Neuronal stem cell (in vitro differentiated cells): ENCODE measurements at regions not wholly inside any gene's neighbourhood (a gene's known extent, or its start where the extent isn't known, plus 50 kb on each side); places are given as distances from the start of the nearest gene placed in this dataset.

Source experiments
- DNase-seq: peaks from one replicate; pipeline ENCODE4 v3.0.0-alpha.2; 2013; ENCODE audit warnings: low spot score
- H2AFZ ChIP-seq: one replicate; pipeline ENCODE4 v1.6.1; 2013; ENCODE audit warnings: mild to moderate bottlenecking, low read length, inconsistent platforms
- H2AK5ac ChIP-seq: 2 replicates; pipeline ENCODE4 v1.6.1; 2013; ENCODE audit warnings: low read depth, mild to moderate bottlenecking, inconsistent platforms, low read length, moderate library complexity, mixed read lengths
- H2BK120ac ChIP-seq: 2 replicates; pipeline ENCODE4 v1.6.1; 2013; ENCODE audit warnings: low read depth, mild to moderate bottlenecking, inconsistent platforms, low read length, moderate library complexity, mixed read lengths
- H2BK12ac ChIP-seq: one replicate; pipeline ENCODE4 v1.6.1; 2013; ENCODE audit warnings: low read length, inconsistent platforms
- H2BK15ac ChIP-seq: 2 replicates; pipeline ENCODE4 v1.6.1; 2013; ENCODE audit warnings: mild to moderate bottlenecking, low read length, inconsistent platforms, mixed read lengths
- H2BK5ac ChIP-seq: one replicate; pipeline ENCODE4 v1.6.1; 2013; ENCODE audit warnings: inconsistent platforms, mild to moderate bottlenecking, low read length, moderate library complexity
- H3K14ac ChIP-seq: one replicate; pipeline ENCODE4 v1.6.1; 2013; ENCODE audit warnings: low read length, inconsistent platforms
- H3K18ac ChIP-seq: 2 replicates; pipeline ENCODE4 v1.6.1; 2013; ENCODE audit warnings: low read length, inconsistent platforms
- H3K23ac ChIP-seq: 2 replicates; pipeline ENCODE4 v1.6.1; 2013; ENCODE audit warnings: low read depth, mild to moderate bottlenecking, mixed read lengths, low read length, inconsistent platforms; ENCODE audit not compliant: poor library complexity
- H3K27ac ChIP-seq: replicated peaks from 3 replicates; pipeline ENCODE4 v1.5.1; 2013; ENCODE audit warnings: low read length, inconsistent platforms
- H3K27me3 ChIP-seq, 3 experiments: 2 replicates each; pipeline ENCODE4 v1.6.1; 2013; ENCODE audit warnings: low read length in 3 of 3, mild to moderate bottlenecking in 2 of 3, inconsistent platforms in 1 of 3, low read depth in 1 of 3, mixed read lengths in 1 of 3, moderate library complexity in 1 of 3; ENCODE audit not compliant: control insufficient read depth in 3 of 3, insufficient read depth in 3 of 3
- H3K36me3 ChIP-seq, 2 donors: replicated peaks in 1 of 2; 2 replicates each; pipeline ENCODE4 v1.6.1; 2013; ENCODE audit warnings: low read length in 2 of 2; ENCODE audit not compliant: control insufficient read depth in 2 of 2, insufficient read depth in 2 of 2
- H3K4ac ChIP-seq: 2 replicates; pipeline ENCODE4 v1.6.1; 2013; ENCODE audit warnings: inconsistent platforms, mild to moderate bottlenecking, low read length, moderate library complexity
- H3K4me1 ChIP-seq, 2 donors: 1 replicate in 1 of 2; 2 replicates in 1 of 2; pipeline ENCODE4 v1.6.1; 2013; ENCODE audit warnings: low read length in 2 of 2, low read depth in 1 of 2; ENCODE audit not compliant: control insufficient read depth in 2 of 2, insufficient read depth in 1 of 2
- H3K4me2 ChIP-seq: one replicate; pipeline ENCODE4 v1.6.1; 2013; ENCODE audit warnings: mild to moderate bottlenecking, low read length, inconsistent platforms; ENCODE audit not compliant: insufficient read depth, poor library complexity, severe bottlenecking
- H3K4me3 ChIP-seq, 2 donors: 2 replicates each; pipeline ENCODE4 v1.5.1; 2013; ENCODE audit warnings: low read length in 2 of 2, mild to moderate bottlenecking in 2 of 2, inconsistent platforms in 1 of 2, moderate library complexity in 1 of 2
- H3K79me1 ChIP-seq: one replicate; pipeline ENCODE4 v1.6.1; 2013; ENCODE audit warnings: low read depth, mild to moderate bottlenecking, inconsistent platforms, low read length, moderate library complexity
- H3K9ac ChIP-seq: one replicate; pipeline ENCODE4 v1.6.1; 2013; ENCODE audit warnings: mild to moderate bottlenecking, low read depth, low read length, inconsistent platforms; ENCODE audit not compliant: poor library complexity
- H3K9me3 ChIP-seq, 2 donors: replicated peaks in 1 of 2; 2 replicates each; pipeline versions ENCODE3 to v1.6.1; 2013; ENCODE audit warnings: low read length in 2 of 2, mild to moderate bottlenecking in 2 of 2, inconsistent platforms in 1 of 2, low read depth in 1 of 2, mixed read lengths in 1 of 2, moderate library complexity in 1 of 2; ENCODE audit not compliant: control insufficient read depth in 2 of 2, insufficient read depth in 1 of 2
- H4K8ac ChIP-seq: one replicate; pipeline ENCODE4 v1.6.1; 2013; ENCODE audit warnings: low read depth, mild to moderate bottlenecking, inconsistent platforms, low read length, moderate library complexity
- H4K91ac ChIP-seq: one replicate; pipeline ENCODE4 v1.6.1; 2013; ENCODE audit warnings: low read length, low read depth, mild to moderate bottlenecking, inconsistent platforms; ENCODE audit not compliant: poor library complexity
- WGBS, 2 donors: extraction: QIAGEN DNeasy Blood & Tissue Kit; methylation state at CpG; one replicate each; pipeline ENCODE4 v1.1.7; 2013; ENCODE audit warnings: missing lambda C conversion rate in 2 of 2, mixed read lengths in 1 of 2; ENCODE audit not compliant: insufficient read length in 2 of 2, insufficient replicate concordance in 1 of 2; ENCODE audit errors: extremely low coverage in 2 of 2; 5-methylcytosine and 5-hydroxymethylcytosine counted together

DNA sequence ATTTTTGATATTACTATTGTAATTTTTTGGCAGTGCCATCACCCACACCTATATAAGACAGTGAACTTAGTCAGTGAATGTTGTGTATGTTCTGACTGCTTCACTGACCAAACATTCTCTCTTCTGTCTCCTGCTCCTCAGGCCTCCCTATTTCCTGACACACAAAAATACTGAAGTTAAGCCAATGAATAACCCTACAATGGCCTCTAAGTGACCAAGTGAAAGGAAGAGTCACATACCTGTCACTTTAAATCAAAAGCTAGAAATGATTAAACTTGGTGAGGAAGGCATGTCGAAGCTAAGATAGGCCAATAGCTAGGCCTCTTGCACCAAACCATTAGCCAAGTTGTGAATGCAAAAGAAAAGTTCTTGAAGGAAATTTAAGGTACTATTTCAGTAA is 151.9 kb downstream of the RND3 start:
- no peak overlapping the region for H2BK12ac ChIP-seq
- H3K4ac ChIP-seq, result no peak overlapping the region
- no peak overlapping the region for H3K4me3 ChIP-seq
- H3K4me1 ChIP-seq, result peaks cover 0 to 3% of the 10 kb centered on the region in 2 donors
- H3K18ac ChIP-seq, result no peak overlapping the region
- no CpG with 5 or more reads among the region's 1 CpG for whole genome bisulfite sequencing, 2 donors
- no peak overlapping the region for H3K23ac ChIP-seq
- H3K36me3 ChIP-seq, result no peaks in the 10 kb centered on the region
- no peak overlapping the region for H2AK5ac ChIP-seq
- no peak overlapping the region for H3K14ac ChIP-seq
- H3K27ac ChIP-seq, result no peak overlapping the region
- H2BK120ac ChIP-seq, result no peak overlapping the region
- H3K27me3 ChIP-seq, result no peaks in the 10 kb centered on the region
- no peak overlapping the region for H2BK15ac ChIP-seq
- H2BK5ac ChIP-seq, result no peak overlapping the region
- H3K79me1 ChIP-seq, result no peaks in the 10 kb centered on the region
- no peak overlapping the region for H4K8ac ChIP-seq
- DNase-seq, result no peak
- no peak overlapping the region for H3K4me2 ChIP-seq
- no peak overlapping the region for H3K9ac ChIP-seq
- no peaks in the 10 kb centered on the region for H3K9me3 ChIP-seq
- H4K91ac ChIP-seq, result no peak overlapping the region
- H2AFZ ChIP-seq, result no peak overlapping the region

DNA sequence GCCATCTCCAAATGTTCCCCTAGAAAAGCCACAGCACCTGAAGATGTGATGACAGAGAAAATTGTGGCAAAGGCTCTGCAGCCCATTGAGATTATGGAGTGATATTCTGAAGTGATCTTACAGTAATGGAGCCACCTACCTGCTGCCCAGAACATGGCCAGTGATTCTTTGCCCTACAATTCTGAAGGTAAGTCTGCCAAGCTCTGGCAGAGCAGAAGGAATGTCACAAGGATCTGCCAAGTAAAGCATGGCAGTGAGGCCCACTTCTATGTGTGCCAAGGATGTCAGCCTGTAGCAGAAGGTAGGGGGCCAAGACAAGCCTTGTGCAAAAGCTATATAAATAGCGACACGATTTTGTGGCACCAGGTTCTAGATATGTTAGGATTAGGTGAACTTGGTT is 155.1 kb downstream of the RND3 start:
- Histone ChIP-seq H3K4me1 (peaks cover 0 to 6% of the 10 kb centered on the region in 2 donors), H3K27me3 (no peaks in the 10 kb centered on the region), H3K9ac (no peak overlapping the region), H3K23ac (no peak overlapping the region), H3K4me3 (no peak overlapping the region), H3K4ac (no peak overlapping the region), H2AK5ac (no peak overlapping the region), H2BK15ac (no peak overlapping the region), H3K36me3 (no peaks in the 10 kb centered on the region), H2BK120ac (no peak overlapping the region), H3K14ac (no peak overlapping the region), H3K79me1 (no peaks in the 10 kb centered on the region), H3K27ac (no peak overlapping the region), H3K9me3 (no peaks in the 10 kb centered on the region), H2BK5ac (no peak overlapping the region), H4K91ac (no peak overlapping the region), H2BK12ac (no peak overlapping the region), H4K8ac (no peak overlapping the region), H3K18ac (no peak overlapping the region), H2AFZ (no peak overlapping the region), H3K4me2 (no peak overlapping the region)
- DNase-seq, result no peak
- WGBS, 2 donors, result no CpG with 5 or more reads among the region's 2 CpGs

DNA sequence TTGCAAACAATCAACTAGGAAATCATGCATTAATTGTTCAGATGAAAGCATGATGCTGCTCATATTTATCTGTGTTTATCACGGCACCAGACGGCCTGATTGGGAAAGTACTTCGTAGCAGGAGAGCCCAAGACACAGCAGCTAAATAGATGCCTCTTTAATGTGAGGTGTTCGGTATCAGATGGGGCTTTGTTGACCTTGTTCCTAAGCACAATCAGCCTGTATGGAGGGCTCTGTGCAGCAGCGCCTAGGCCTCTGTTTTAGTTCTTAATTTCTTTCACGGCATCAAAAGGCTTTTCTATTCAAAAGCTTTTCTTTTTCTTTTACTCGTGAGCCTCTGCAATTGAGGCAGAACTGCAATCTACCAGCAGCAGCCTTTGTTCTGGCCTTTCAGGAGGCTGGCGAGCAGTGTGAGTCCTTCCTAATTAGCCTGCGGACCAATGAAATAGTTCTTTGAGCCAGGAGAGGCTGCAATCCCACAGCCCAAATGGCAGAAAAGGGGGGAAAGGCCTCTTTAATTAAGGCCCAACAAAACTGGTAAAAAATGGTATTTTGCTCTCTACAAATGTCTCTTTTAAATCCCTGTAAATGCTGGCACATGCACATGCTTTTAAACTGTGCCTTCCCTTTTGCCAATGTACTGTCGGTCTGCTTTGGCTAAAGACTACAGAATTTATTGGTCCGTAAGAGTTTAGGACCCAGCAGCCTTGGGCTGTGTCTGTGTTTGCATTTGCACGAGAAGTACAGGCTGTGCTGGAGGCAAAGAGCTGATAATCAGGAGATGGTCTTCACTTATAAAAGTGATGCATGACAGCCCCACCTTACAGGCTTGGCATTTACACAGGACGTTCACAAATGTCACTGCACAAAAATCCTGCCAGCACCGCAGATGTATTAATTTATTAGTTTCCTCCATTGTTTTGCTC is 159.6 kb downstream of the RND3 start:
- Histone ChIP-seq H3K18ac (no peak overlapping the region), H3K14ac (no peak overlapping the region), H2AFZ (peak overlapping the region; percentile 86), H3K36me3 (no peaks in the 10 kb centered on the region), H3K4ac (no peak overlapping the region), H2AK5ac (no peak overlapping the region), H2BK12ac (no peak overlapping the region), H4K91ac (no peak overlapping the region), H3K4me3 (peak overlapping the region in 1 of 2 donors; percentile 25), H3K4me2 (peak overlapping the region; percentile 23), H2BK120ac (no peak overlapping the region), H2BK15ac (no peak overlapping the region), H3K4me1 (peaks cover 3% of the 10 kb centered on the region in 2 donors), H3K9me3 (no peaks in the 10 kb centered on the region), H3K23ac (no peak overlapping the region), H3K27ac (peak overlapping the region; percentile 95), H3K9ac (no peak overlapping the region), H3K27me3 (no peaks in the 10 kb centered on the region), H4K8ac (no peak overlapping the region), H3K79me1 (no peaks in the 10 kb centered on the region), H2BK5ac (no peak overlapping the region)
- peak; percentile 89 for DNase-seq
- no CpG with 5 or more reads among the region's 14 CpGs for WGBS, 2 donors

DNA sequence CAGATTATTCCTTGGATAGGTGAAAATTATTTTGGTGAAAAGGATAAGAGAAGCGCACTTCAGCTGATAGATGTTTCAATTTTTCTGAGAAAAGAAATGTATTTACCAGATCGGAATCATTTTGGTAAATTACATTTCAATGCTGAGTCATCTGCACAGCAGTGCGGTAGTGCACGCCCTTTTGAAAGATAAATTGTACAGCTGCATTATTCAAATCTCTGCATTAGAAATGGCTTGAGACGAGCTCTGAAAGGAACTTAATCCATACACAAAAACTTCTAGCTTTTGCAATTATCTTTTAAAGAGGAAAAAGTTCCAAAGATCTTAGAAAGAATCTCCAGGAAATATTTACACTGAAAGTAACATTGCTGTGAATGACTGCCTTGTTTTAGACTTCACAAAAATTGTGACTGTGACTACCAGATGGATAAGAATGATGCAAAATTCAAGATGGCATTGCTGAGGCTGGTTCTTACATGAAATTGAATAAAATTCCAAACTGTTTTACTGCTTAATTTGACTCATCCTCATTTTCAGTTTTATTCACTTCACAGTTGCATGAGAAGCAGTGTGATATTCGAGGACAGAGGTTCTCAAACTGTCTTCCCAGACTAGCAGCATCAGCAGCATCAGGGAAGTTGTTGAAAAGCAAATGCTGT is 161.7 kb downstream of the RND3 start:
- Histone ChIP-seq H3K14ac (no peak overlapping the region), H4K8ac (no peak overlapping the region), H3K27me3 (no peaks in the 10 kb centered on the region), H3K18ac (peak overlapping the region; percentile 24), H3K9me3 (no peaks in the 10 kb centered on the region), H2AK5ac (no peak overlapping the region), H2BK5ac (no peak overlapping the region), H4K91ac (no peak overlapping the region), H2BK15ac (no peak overlapping the region), H3K36me3 (no peaks in the 10 kb centered on the region), H3K79me1 (no peaks in the 10 kb centered on the region), H3K4ac (no peak overlapping the region), H3K4me1 (peaks cover 3 to 5% of the 10 kb centered on the region in 2 donors), H3K27ac (no peak overlapping the region), H2BK120ac (no peak overlapping the region), H3K9ac (no peak overlapping the region), H2BK12ac (no peak overlapping the region), H2AFZ (no peak overlapping the region), H3K4me3 (no peak overlapping the region), H3K4me2 (no peak overlapping the region), H3K23ac (no peak overlapping the region)
- DNase-seq, result no peak
- no CpG with 5 or more reads among the region's 6 CpGs for WGBS, 2 donors
